ENCODE measurements at regions not wholly inside any gene's neighbourhood (a gene's known extent, or its start where the extent isn't known, plus 50 kb on each side); places are given as distances from the start of the nearest gene placed in this dataset.

DNA sequence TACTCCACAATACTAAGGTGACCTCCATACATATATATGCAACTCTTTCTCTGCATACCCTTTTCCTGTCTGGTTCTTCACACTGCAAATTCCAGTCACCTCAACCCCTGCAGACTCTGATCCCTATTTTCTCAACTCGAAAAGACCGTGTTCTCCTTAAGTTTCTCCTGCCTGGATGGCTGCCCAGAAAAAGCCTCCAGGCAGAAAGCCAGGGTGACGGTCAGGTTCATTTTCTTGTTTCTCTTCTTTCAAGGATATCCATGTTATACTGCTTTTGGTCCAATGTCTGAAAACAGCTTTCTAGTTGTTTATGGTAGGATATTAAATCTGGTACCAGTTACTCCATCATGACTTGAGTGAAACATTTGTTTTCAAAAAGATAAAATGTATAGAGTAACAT lies 267.8 kb upstream of the MYO3A start:
- TF ChIP-seq CTCF (IDR thresholded peaks at IDR 0.05) (no peak), ZFX (IDR thresholded peaks at IDR 0.05; ENCODE audit: borderline replicate concordance) (no peak)

All from 22Rv1 (cell line).